K562 (cell line): ENCODE measurements at regions not wholly inside any gene's neighbourhood (a gene's known extent, or its start where the extent isn't known, plus 50 kb on each side); places are given as distances from the start of the nearest gene placed in this dataset.

ENCODE experiments used
- ATAC-seq: fragments of 200-7000 bp; cut with Tn5 transposase; 3 replicates; pipeline ENCODE4 v1.9.1; 2020; ENCODE audit warnings: moderate library complexity
- BruUV-seq: library from RNA; stranded (reverse); fragments of 400-500 nt; replicated peaks from 2 replicates; lab custom pipeline; 2021; lab: Mats Ljungman, UMichigan
- CTCF ChIA-PET: fragments of 300-600 bp; formaldehyde crosslinking; extraction: SDS; loops from one replicate; lab custom pipeline; 2021; ENCODE audit warnings: low intra/inter-chr PET ratio; lab: Yijun Ruan, JAX
- POLR2A ChIA-PET: fragments of 300-600, 350-650 bp; sonication (Branson Sonifier 250); formaldehyde crosslinking; extraction: SDS; loops from one replicate; lab custom pipeline; 2021; ENCODE audit warnings: antibody characterized with exemption, inconsistent platforms; lab: Yijun Ruan, JAX
- DNase-seq, 4 experiments: peaks; one replicate each; pipeline versions ENCODE4 v3.0.0 to v3.0.0-alpha.2; 2011 to 2018; ENCODE audit warnings: low spot score in 3 of 4, mixed read lengths in 3 of 4; ENCODE audit errors: extremely low read depth in 1 of 4
- FAIRE-seq: peaks from 2 replicates; lab custom pipeline; 2011; peaks lifted over from hg19 to GRCh38; lab: Jason Lieb, UNC
- H2AFZ ChIP-seq: 2 replicates; pipeline ENCODE4 v1.6.0; 2011; ENCODE audit warnings: low read depth, low read length, control low read depth, inconsistent platforms
- H3K27ac ChIP-seq: fragments of 200-600 bp; 3 replicates; pipeline ENCODE4 v1.8.0; 2011; ENCODE audit warnings: low read depth, mild to moderate bottlenecking, control low read depth, inconsistent platforms, low read length, moderate library complexity, mixed read lengths; ENCODE audit errors: extremely low read depth
- H3K27me3 ChIP-seq, 2 experiments: fragments of 300-600 bp in 1 of 2; 2 replicates in 1 of 2; 3 replicates in 1 of 2; pipeline versions ENCODE4 v1.6.0 to v1.8.0; 2011; ENCODE audit warnings: inconsistent platforms in 2 of 2, low read length in 2 of 2, mild to moderate bottlenecking in 1 of 2, mixed read lengths in 1 of 2, moderate library complexity in 1 of 2; ENCODE audit not compliant: control insufficient read depth in 2 of 2, insufficient read depth in 2 of 2
- H3K36me3 ChIP-seq: fragments of 300-600 bp; 3 replicates; pipeline ENCODE4 v1.8.0; 2011; ENCODE audit warnings: mild to moderate bottlenecking, low read length, inconsistent platforms; ENCODE audit not compliant: control insufficient read depth, insufficient read depth
- H3K4me1 ChIP-seq, 2 experiments: fragments of 200-600 bp in 1 of 2; replicated peaks in 1 of 2; 2 replicates in 1 of 2; 3 replicates in 1 of 2; pipeline versions ENCODE4 v1.5.1 to v1.8.0; 2011; ENCODE audit warnings: inconsistent platforms in 2 of 2, low read length in 2 of 2, mild to moderate bottlenecking in 1 of 2, mixed read lengths in 1 of 2, moderate library complexity in 1 of 2; ENCODE audit not compliant: control insufficient read depth in 2 of 2, insufficient read depth in 2 of 2
- H3K4me2 ChIP-seq: 2 replicates; pipeline ENCODE4 v1.6.1; 2011; ENCODE audit warnings: low read length, control low read depth, inconsistent platforms, mixed read lengths; ENCODE audit not compliant: insufficient read depth
- H3K4me3 ChIP-seq: fragments of 200-600 bp; sonication (generic), shearing (Covaris generic); 2 replicates; pipeline ENCODE4 v1.5.1; 2016; ENCODE audit warnings: control low read depth, inconsistent platforms
- H3K79me2 ChIP-seq: fragments of 200-600 bp; 3 replicates; pipeline ENCODE4 v1.8.0; 2011; ENCODE audit warnings: low read length, inconsistent platforms; ENCODE audit not compliant: control insufficient read depth, insufficient read depth
- H3K9ac ChIP-seq, 2 experiments: 2 replicates each; pipeline versions ENCODE4 v1.6.0 to v1.6.1; 2011; ENCODE audit warnings: low read depth in 2 of 2, low read length in 2 of 2, control low read depth in 1 of 2, inconsistent platforms in 1 of 2, mild to moderate bottlenecking in 1 of 2, mixed read lengths in 1 of 2; ENCODE audit not compliant: insufficient read depth in 1 of 2
- H3K9me1 ChIP-seq: one replicate; pipeline ENCODE4 v1.6.0; 2011; ENCODE audit warnings: inconsistent platforms, mild to moderate bottlenecking, low read length, moderate library complexity; ENCODE audit not compliant: control insufficient read depth, insufficient read depth
- H3K9me3 ChIP-seq: replicated peaks from 2 replicates; pipeline ENCODE4 v1.5.1; 2011; ENCODE audit warnings: low read depth, low read length, inconsistent platforms; ENCODE audit not compliant: control insufficient read depth, insufficient read depth
- H4K20me1 ChIP-seq: replicated peaks from 2 replicates; pipeline ENCODE4 v1.6.1; 2011; ENCODE audit warnings: low read length, inconsistent platforms, mixed read lengths; ENCODE audit not compliant: control insufficient read depth, insufficient read depth
- KDM4B ChIP-seq, 2 experiments: fragments of 450-650 bp in 1 of 2; sonication (generic) in 1 of 2; IDR thresholded peaks; 2 replicates each; pipeline ENCODE4 v1.6.1; 2016 to 2017; ENCODE audit warnings: borderline replicate concordance in 2 of 2, antibody characterized with exemption in 1 of 2, low read depth in 1 of 2, mild to moderate bottlenecking in 1 of 2
- SMARCC2 ChIP-seq: fragments of 450-650 bp; IDR thresholded peaks from 2 replicates; pipeline ENCODE4 v1.6.1; 2017; ENCODE audit warnings: antibody characterized with exemption, moderate library complexity, mild to moderate bottlenecking, low read depth
- ZNF134 ChIP-seq: fragments of 250-450 bp; sonication (Bioruptor Pico); conservative IDR thresholded peaks from 2 replicates; pipeline ENCODE4 v1.4.0; 2020
- WGBS: fragments of 100-300 bp; shearing (Covaris generic); methylation state at CpG from one replicate; pipeline ENCODE4 v1.1.6; 2016; ENCODE audit warnings: low coverage, mixed read lengths; ENCODE audit not compliant: insufficient coverage; ENCODE audit errors: missing lambda C conversion rate; 5-methylcytosine and 5-hydroxymethylcytosine counted together
- in situ Hi-C: fragments of 300-500 bp; cut with MboI; formaldehyde crosslinking; loops from 4 replicates; pipeline ENCODE4 v1.15.0; 2018; ENCODE audit warnings: inconsistent platforms, mixed read lengths
- intact Hi-C: fragments of 100-400 bp; cut with micrococcal nuclease; formaldehyde crosslinking; loops from 2 replicates; pipeline ENCODE4 v1.14.2; 2022
- TF ChIP-seq, protein P1 (sequence below), 2 experiments: fragments of 150-350 bp in 1 of 2; IDR thresholded peaks; 2 replicates each; pipeline ENCODE4 v1.6.1; 2012 to 2016; ENCODE audit warnings: low read depth in 2 of 2, low read length in 2 of 2, mild to moderate bottlenecking in 1 of 2, moderate library complexity in 1 of 2

DNA sequence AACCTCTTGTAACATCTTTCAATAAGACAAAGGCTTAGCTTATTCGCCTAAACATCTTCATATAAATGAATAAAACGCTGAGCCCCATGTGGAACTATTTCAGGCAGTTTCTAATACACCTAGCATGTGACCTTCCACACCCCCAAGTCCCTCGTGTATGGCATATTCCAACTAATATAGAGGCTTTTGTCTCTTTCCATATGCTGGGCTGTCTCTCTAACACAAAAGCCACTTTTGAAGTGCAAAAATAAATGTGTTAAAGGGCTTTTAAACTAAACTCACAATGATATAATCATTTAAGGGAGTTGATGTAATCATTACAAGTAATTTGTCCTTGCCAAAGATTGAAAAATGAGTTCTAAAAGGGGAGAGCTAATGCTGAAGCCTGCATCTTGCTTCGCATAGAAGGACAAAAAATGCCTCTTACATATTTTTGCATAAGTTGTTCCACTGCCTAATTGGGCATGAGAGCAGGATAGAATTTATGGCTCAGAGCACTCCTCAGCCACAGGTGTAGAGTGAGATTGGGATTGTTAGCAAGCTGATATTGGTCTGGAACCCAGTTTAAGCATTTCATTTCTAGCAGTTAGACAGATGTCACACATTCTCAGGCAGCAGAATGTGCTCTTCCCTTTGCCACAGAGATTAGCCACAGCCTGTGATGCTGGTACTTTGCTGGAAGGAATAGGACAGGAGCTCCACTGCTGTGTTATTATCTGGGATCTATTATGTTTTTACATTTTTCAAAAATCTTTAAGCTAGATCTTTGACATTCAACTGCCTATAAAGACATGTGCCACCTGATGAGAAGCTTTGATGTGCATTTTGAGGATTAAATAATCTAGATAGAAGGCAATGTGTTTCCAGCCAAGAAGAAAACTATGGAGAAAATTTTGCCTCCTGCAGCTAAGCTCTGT, 1044.4 kb downstream of the ADGRL2 start:
- Histone ChIP-seq H3K79me2 (no peaks in the 10 kb centered on the region), H3K4me3 (no peak overlapping the region), H3K9me3 (no peaks in the 10 kb centered on the region), H3K36me3 (no peaks in the 10 kb centered on the region), H3K27me3 (no peaks in the 10 kb centered on the region), H3K4me1 (no peaks in the 10 kb centered on the region), H4K20me1 (no peaks in the 10 kb centered on the region), H3K4me2 (no peak overlapping the region), H2AFZ (no peak overlapping the region), H3K9me1 (no peaks in the 10 kb centered on the region), H3K9ac (no peak overlapping the region), H3K27ac (no peak overlapping the region)
- POLR2A ChIA-PET, result no interaction called here
- ATAC-seq (no peak), DNase-seq (no peak), FAIRE-seq (no peak)
- intact Hi-C loops (no loop called here), in situ Hi-C loops (no loop called here)
- TF ChIP-seq, protein P1, sequence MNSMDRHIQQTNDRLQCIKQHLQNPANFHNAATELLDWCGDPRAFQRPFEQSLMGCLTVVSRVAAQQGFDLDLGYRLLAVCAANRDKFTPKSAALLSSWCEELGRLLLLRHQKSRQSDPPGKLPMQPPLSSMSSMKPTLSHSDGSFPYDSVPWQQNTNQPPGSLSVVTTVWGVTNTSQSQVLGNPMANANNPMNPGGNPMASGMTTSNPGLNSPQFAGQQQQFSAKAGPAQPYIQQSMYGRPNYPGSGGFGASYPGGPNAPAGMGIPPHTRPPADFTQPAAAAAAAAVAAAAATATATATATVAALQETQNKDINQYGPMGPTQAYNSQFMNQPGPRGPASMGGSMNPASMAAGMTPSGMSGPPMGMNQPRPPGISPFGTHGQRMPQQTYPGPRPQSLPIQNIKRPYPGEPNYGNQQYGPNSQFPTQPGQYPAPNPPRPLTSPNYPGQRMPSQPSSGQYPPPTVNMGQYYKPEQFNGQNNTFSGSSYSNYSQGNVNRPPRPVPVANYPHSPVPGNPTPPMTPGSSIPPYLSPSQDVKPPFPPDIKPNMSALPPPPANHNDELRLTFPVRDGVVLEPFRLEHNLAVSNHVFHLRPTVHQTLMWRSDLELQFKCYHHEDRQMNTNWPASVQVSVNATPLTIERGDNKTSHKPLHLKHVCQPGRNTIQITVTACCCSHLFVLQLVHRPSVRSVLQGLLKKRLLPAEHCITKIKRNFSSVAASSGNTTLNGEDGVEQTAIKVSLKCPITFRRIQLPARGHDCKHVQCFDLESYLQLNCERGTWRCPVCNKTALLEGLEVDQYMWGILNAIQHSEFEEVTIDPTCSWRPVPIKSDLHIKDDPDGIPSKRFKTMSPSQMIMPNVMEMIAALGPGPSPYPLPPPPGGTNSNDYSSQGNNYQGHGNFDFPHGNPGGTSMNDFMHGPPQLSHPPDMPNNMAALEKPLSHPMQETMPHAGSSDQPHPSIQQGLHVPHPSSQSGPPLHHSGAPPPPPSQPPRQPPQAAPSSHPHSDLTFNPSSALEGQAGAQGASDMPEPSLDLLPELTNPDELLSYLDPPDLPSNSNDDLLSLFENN (IDR thresholded peaks at IDR 0.05; ENCODE audit: low read depth in 2 of 2, low read length in 2 of 2), result no peak
- TF ChIP-seq ZNF134 (CRISPR knock-in tag), result no peak
- no peak for TF ChIP-seq KDM4B (IDR thresholded peaks at IDR 0.05; ENCODE audit: borderline replicate concordance in 2 of 2, low read depth in 1 of 2)
- TF ChIP-seq SMARCC2, result no peak
- BruUV-seq, result no TSS peak
- CTCF ChIA-PET, result no interaction called here
- 4% methylated on average over 4 of the region's 4 CpGs for WGBS
